GF-D8 (cell line): ENCODE measurements at regions not wholly inside any gene's neighbourhood (a gene's known extent, or its start where the extent isn't known, plus 50 kb on each side); places are given as distances from the start of the nearest gene placed in this dataset.

Experiments used
- DNase-seq: peaks from one replicate; lab custom pipeline; 2025; lab: John Stamatoyannopoulos, UW

GRCh38 chr2:18784245-18784644 lies 194.9 kb upstream of the NT5C1B start:
- no peak for DNase-seq

- no peak for DNase-seq
Measured at GRCh38 chr2:18781541-18782280, 192.3 kb upstream of the NT5C1B start.

- DNase-seq = no peak
Measured at GRCh38 chr2:18777250-18777812, 188.0 kb upstream of the NT5C1B start.

- no peak for DNase-seq
Measured at GRCh38 chr2:18771212-18771611, 181.8 kb upstream of the NT5C1B start.

- no peak for DNase-seq
Measured at GRCh38 chr2:18763338-18763737, 174.0 kb upstream of the NT5C1B start.

- DNase-seq = no peak
Measured at GRCh38 chr2:18762667-18763066, 173.3 kb upstream of the NT5C1B start.

GRCh38 chr2:18754286-18754685 lies 164.9 kb upstream of the NT5C1B start:
- DNase-seq = no peak

GRCh38 chr2:18753722-18754121 lies 164.4 kb upstream of the NT5C1B start:
- DNase-seq = no peak

GRCh38 chr2:18752667-18753422 lies 163.5 kb upstream of the NT5C1B start:
- no peak for DNase-seq

GRCh38 chr2:18752022-18752493 lies 162.7 kb upstream of the NT5C1B start:
- DNase-seq = no peak

GRCh38 chr2:18750672-18751554 lies 161.5 kb upstream of the NT5C1B start:
- DNase-seq = no peak

- DNase-seq = no peak
Measured at GRCh38 chr2:18749912-18750526, 160.7 kb upstream of the NT5C1B start.

- DNase-seq = no peak
Measured at GRCh38 chr2:18745431-18746272, 156.3 kb upstream of the NT5C1B start.

- no peak for DNase-seq
Measured at GRCh38 chr2:18741895-18742732, 152.7 kb upstream of the NT5C1B start.

- no peak for DNase-seq
Measured at GRCh38 chr2:18741191-18741590, 151.8 kb upstream of the NT5C1B start.

- DNase-seq = no peak
Measured at GRCh38 chr2:18740474-18740881, 151.1 kb upstream of the NT5C1B start.

- DNase-seq = no peak
Measured at GRCh38 chr2:18731666-18732065, 142.3 kb upstream of the NT5C1B start.

- DNase-seq = no peak
Measured at GRCh38 chr2:18724371-18725145, 135.2 kb upstream of the NT5C1B start.

- no peak for DNase-seq
Measured at GRCh38 chr2:18723219-18723618, 133.8 kb upstream of the NT5C1B start.
